NCI-H510A treated with DMSO at 0.1 percent for 48 hours (cell line): ENCODE measurements at regions not wholly inside any gene's neighbourhood (a gene's known extent, or its start where the extent isn't known, plus 50 kb on each side); places are given as distances from the start of the nearest gene placed in this dataset.
"Not testable (repeated sequence)": the region's sequence is repeated elsewhere in the genome, so short reads cannot be mapped to it uniquely, and the experiment has no call there.

Experiments
- DNase-seq: peaks from one replicate; lab custom pipeline; 2025; lab: John Stamatoyannopoulos, UW

- DNase-seq, result no peak
Observed at GRCh38 chr1:199918196-199918769, 109.2 kb upstream of the NR5A2 start.

- DNase-seq, result no peak
Observed at GRCh38 chr1:199920635-199921034, 106.9 kb upstream of the NR5A2 start.

- DNase-seq, result no peak
Observed at GRCh38 chr1:199929556-199929955, 98.0 kb upstream of the NR5A2 start.

GRCh38 chr1:199930067-199930466, 97.4 kb upstream of the NR5A2 start:
- DNase-seq, result not testable (repeated sequence)

- DNase-seq, result no peak
Observed at GRCh38 chr1:199931666-199932377, 95.7 kb upstream of the NR5A2 start.

GRCh38 chr1:199932462-199932861, 95.0 kb upstream of the NR5A2 start:
- DNase-seq, result no peak

GRCh38 chr1:199936441-199936840, 91.1 kb upstream of the NR5A2 start:
- DNase-seq, result no peak

GRCh38 chr1:199937161-199937560, 90.3 kb upstream of the NR5A2 start:
- no peak for DNase-seq

- DNase-seq, result no peak
Observed at GRCh38 chr1:199937661-199938060, 89.8 kb upstream of the NR5A2 start.

- DNase-seq, result no peak
Observed at GRCh38 chr1:199944986-199945385, 82.5 kb upstream of the NR5A2 start.

- no peak for DNase-seq
Observed at GRCh38 chr1:199945591-199945990, 81.9 kb upstream of the NR5A2 start.

GRCh38 chr1:199946305-199947155, 81.0 kb upstream of the NR5A2 start:
- no peak for DNase-seq

GRCh38 chr1:199948587-199949280, 78.8 kb upstream of the NR5A2 start:
- peak; percentile 47 for DNase-seq

GRCh38 chr1:199951005-199951404, 76.5 kb upstream of the NR5A2 start:
- not testable (repeated sequence) for DNase-seq

- no peak for DNase-seq
Observed at GRCh38 chr1:199953651-199954050, 73.9 kb upstream of the NR5A2 start.

- no peak for DNase-seq
Observed at GRCh38 chr1:199954699-199955098, 72.8 kb upstream of the NR5A2 start.

GRCh38 chr1:199955235-199955634, 72.3 kb upstream of the NR5A2 start:
- DNase-seq, result no peak

- no peak for DNase-seq
Observed at GRCh38 chr1:199956005-199956404, 71.5 kb upstream of the NR5A2 start.

GRCh38 chr1:199959033-199959774, 68.3 kb upstream of the NR5A2 start:
- peak; percentile 55 for DNase-seq

GRCh38 chr1:199959775-199960110, 67.8 kb upstream of the NR5A2 start:
- no peak for DNase-seq

- DNase-seq, result no peak
Observed at GRCh38 chr1:199970125-199970524, 57.4 kb upstream of the NR5A2 start.
